Left colon (tissue), 2 donors: ENCODE measurements at regions not wholly inside any gene's neighbourhood (a gene's known extent, or its start where the extent isn't known, plus 50 kb on each side); places are given as distances from the start of the nearest gene placed in this dataset.
"Not testable (repeated sequence)": the region's sequence is repeated elsewhere in the genome, so short reads cannot be mapped to it uniquely, and the experiment has no call there.

Source experiments
- ATAC-seq: fragments of 200-7000 bp; cut with Tn5 transposase; one replicate; pipeline ENCODE4 v1.9.1; 2020; ENCODE audit warnings: mild to moderate bottlenecking, moderate library complexity
- DNase-seq, 2 donors: peaks; one replicate each; pipeline ENCODE4 v3.0.0-alpha.2; 2020
- intact Hi-C, 2 donors: fragments of 100-400 bp; cut with DNase I in 1 of 2; cut with micrococcal nuclease in 1 of 2; formaldehyde crosslinking; loops; one replicate each; pipeline versions ENCODE4 v1.11.2 to v1.14.0; 2022; cut with DNase I, micrococcal nuclease
- donor health status: DM: no; HTN: no; CAD: no.
- donor health status: DM: yes; HTN: yes; CAD: no.

DNA sequence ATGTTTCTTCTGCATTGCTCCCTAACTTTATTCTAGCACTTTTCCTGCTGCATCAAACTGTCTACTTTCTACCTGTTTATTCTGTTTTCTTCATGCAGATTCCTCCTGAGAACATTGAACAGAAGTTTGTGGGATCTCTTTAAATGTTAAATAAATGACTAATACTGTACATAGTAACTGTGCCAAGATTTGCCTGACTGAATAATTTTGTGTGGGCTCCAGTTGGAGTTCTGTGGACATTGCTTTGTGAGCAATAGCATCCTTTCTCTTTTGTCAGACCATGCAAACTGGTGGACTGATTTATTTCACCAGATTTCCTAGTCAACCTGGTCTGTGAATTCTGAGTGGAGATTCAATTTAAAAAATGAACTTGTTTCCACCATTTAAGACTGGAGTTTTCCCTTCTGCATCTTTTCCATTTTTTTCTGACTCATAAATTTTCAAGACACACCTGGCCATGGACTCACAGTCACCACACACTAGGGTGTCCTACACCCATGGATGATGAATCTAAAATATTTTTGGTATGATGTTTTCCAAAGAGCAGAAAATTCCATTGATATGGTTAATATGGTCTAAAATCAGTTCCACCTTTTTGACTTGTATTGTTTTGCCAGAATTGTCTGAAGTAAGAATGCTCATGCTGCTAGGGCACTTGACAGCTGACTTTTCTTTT is 140.7 kb upstream of the SPAG17 start:
- ATAC-seq: no peak
- intact Hi-C loops: no loop called here
- DNase-seq: no peak

DNA sequence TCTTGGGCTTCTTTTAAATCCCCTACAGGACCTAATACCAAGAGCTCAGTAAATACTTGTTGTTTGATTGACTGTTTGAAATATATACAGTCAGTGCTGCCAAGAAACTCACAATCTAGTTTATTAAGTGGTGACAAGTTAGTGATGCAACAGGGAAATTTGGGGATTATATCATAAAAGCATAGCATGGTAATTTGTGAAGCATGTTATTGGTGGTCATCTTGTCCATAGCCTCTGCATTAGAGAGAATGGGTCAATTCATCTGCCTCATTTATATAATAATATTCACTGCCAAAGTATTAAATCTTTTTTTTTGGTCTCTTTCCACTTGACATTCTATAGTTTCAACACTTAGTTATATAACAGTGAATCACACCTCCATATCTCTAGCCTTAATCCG is 138.2 kb upstream of the SPAG17 start:
- DNase-seq: no peak
- intact Hi-C loops: no loop called here
- ATAC-seq: no peak

DNA sequence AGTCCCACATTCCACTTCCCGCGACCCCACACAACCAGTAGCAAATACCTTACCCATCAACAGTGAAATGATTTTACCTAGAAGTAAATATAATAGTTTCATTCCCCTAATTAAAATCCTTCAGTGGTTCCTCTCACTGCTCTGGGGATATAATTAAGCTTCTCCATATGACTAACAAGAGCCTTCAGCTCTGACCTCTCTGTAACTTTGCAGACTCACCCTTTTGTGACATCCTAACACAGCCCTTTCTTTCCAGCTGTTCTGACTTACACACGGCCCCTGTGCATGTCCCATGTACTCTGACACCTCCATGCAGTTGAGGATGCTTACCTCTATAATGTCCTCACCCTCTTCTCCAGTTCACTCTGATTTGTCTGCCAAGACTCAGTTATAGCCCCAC is 137.3 kb upstream of the SPAG17 start:
- intact Hi-C loops: no loop called here
- DNase-seq (no peak), ATAC-seq (peak; percentile 20)

DNA sequence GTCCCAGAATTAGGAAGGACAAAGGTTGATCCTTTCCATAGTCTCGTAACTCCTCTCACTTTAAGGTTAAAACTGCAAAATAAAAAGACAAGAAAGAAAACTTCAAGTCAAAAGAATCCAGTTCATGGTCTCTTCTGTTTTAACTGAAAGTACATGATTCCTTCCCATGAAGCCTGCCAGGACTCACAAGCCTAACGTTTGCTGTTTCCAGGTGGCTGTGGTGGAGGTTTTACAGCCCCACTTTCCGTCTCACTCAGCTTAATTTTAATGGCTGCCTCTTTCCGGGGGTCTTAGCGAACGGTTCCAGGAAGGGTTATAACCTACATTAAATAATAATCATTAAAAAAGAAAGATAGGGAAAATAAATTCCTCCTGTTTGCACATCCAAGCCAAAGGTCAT is 136.8 kb upstream of the SPAG17 start:
- no peak for ATAC-seq
- intact Hi-C loops: no loop called here
- DNase-seq: no peak

DNA sequence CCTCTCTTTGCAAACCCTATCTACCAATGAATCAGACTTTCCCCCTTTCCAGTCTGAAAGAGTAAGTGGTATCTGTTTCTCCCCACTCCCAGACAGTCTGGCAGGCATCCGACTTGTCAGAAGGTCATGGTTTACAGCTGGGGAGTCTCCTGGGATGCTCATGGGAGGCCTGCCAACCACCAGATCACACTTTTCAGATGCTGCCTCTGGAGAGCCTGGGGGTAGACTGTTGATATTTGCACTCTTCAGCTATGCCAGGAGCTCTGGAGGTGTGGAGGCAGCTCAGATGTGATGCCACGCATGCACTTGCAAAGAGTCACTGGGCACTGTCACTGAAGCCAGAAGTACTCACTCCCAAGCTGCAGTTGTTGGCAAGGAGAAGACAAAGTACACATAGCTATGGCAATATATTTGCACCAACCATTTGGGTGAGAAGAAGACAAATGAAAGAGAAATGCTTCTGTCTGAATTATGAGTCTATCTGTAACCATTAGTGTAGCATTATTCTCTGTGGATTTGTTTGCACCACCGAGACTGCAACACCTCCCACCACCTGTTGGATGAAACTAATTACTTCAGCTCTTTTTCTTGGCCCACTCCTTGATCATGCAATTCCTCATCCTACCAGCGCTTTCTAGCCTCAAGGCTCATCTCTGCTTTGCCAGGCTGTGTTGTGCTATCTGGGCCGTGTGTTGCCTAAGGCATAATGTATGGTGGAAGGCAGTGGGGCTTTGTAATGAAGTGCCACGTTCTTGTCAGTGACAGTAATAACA is 133.0 kb upstream of the SPAG17 start:
- DNase-seq: no peak
- no peak for ATAC-seq
- intact Hi-C loops: no loop called here

DNA sequence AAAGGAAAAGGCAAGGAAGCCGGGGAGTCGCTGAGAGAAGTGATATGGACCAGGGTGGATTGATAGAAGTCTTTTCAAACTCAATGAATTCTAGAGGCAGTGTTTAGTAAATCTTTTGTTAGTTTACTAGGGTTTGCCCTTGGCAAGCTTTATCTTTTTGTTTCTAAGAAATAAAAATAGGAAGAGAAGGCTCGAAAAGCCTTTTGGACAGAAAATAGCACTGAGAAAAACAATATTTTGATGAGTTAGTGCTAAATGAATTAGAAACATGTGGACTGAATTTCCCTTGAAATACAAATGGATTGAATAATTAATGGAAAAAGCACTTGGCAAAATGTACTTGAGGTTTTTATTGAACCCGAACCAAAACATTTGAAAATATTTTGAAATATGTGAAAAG is 121.8 kb upstream of the SPAG17 start:
- intact Hi-C loops: no loop called here
- no peak for DNase-seq
- no peak for ATAC-seq

DNA sequence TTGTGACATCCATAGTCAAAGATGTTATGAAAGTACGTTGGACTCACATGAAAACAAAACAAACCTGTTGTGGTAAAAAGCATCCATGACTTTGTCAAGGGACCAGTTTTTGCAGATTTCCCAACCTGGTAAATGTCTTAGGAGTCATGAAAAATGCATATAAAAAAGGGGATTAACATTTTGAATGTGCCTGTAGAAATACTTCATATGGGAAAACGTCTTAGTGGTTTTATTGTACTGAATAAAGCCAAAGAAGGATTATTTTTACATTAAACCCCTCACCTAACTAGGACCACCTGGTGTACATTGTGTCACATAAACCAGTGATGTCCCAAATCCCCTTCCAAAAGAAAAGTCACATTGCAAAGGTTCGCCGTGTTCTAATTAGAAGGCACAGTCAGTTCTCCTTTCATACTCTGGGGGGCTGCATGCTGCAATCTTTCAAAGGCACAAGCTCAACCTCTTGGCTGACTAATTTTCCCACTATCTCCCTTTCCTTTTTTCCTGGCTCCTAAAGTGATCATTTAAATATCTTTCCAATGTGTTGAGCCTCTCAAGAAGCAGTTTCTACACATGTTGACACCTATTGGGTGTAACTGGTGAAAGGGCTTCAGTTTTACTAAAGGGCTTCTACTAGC is 119.8 kb upstream of the SPAG17 start:
- no peak for DNase-seq
- intact Hi-C loops: no loop called here
- no peak for ATAC-seq

DNA sequence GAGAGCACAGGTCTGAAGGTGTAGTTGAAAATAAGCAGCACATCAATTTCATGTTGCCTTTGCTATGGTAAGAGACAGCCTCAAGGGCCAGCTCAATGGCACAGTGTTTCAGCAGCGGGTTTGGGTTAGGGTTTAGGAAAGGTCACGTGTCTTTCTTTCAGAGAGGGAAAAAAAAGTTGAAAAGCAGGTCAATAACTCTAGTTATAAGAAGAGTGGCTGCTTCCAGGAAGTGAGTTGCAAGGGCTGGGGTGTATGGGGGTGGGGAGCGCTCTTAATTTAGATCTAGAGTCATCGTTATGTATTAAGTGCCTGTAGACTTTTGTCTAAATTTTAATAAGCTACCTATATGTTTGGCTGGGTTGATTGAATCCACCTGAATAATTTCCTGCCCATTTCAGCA is 118.5 kb upstream of the SPAG17 start:
- ATAC-seq: no peak
- no peak for DNase-seq
- intact Hi-C loops: no loop called here

DNA sequence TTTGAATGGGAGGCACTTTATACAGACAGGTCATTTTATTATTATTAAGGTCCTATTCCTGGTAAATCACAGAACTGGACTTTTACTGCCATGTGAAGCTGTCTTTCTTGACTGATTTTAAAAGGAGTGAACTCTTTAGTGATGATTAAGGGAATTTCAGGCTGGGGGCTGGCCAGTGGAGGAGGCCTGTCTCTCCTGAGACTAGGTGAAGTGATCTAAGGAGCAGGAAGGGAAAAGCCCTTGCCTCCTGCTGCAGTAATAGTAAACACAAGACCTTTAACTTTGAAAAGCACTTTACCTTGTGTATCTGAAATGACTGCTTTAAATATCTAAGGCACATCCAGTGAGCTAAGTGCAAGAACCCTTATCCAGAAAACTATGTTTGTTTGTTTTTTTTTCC is 118.0 kb upstream of the SPAG17 start:
- no peak for ATAC-seq
- DNase-seq: no peak
- intact Hi-C loops: no loop called here

DNA sequence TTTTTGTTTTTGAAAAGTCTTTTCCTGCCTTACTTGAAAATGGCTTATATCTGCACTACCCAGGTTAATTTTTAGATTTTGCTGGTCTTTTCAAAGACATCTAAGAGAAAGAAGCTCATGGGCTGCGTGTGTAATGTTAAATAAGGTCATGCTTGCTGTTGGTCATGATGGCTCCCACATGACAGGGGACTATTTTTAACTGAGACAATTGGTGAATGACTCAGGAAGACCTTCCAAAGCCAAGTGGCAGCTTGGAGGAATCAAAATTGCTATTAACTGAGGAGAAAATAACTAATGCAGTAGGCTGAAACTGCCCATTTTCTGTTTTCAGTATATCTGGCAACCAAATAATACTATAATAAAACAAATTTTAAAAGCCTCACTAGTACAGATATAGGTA is 117.1 kb upstream of the SPAG17 start:
- ATAC-seq: no peak
- intact Hi-C loops: no loop called here
- no peak for DNase-seq

DNA sequence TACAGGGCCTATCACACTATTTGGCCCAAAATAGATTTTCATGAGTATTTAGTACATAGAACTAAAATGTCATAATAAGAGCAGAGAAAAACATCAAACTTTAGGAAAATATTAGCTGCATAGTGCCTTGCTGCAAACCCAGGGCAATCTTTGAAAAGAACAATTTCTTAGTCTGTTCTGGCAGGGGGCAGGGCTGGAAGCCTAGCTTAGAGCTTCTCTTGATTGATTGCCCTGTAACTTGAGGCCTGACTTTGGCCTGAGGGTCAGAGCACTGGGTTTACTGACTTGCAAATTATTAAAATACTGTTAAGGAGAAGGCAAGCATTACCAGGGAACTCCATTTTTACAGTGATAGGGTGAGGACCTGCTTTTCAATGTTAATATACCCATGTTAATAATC is 115.8 kb upstream of the SPAG17 start:
- intact Hi-C loops: no loop called here
- ATAC-seq (no peak), DNase-seq (no peak)

DNA sequence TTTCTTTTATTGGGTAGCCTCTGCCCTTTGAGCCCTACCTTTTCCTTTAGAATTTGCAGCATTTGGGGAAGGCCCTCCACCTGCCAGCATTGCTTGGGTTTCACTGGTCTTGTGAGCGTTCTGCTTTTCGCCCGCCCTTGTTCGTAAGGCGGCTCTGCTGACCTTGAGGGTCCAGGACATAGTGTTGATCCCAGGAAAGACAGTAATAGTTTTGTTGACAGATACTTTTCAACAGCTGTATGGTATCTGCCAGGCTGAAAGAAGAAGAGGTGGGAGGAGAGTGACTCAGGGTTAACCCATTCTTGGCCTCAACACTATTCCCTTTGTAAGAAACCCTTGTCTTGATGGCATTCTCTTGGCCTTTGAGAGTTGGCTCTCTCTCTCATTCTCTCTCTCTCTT is 113.4 kb upstream of the SPAG17 start:
- intact Hi-C loops: no loop called here

DNA sequence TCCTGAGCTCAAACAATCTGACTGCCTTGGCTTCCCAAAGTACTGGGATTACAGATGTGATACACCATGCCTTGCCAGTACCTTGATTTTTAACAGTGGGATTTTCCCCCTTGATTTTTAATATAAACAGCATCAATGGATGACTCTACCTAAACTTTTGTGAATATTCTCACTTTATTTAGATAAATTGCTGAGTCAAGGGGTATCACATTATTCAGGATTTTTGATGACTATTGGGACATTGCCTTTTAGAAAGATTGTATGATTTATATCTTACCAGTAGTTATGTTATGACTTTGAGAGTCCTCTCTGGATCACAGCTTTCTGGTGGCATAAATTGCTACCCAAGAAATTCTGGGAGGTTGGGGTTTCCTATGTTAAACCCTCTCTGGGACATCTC is 112.5 kb upstream of the SPAG17 start:
- DNase-seq (no peak), ATAC-seq (no peak)
- intact Hi-C loops: no loop called here

More for the DNA sequence above, 113.4 kb upstream of the SPAG17 start:
- no peak for ATAC-seq
- no peak for DNase-seq

DNA sequence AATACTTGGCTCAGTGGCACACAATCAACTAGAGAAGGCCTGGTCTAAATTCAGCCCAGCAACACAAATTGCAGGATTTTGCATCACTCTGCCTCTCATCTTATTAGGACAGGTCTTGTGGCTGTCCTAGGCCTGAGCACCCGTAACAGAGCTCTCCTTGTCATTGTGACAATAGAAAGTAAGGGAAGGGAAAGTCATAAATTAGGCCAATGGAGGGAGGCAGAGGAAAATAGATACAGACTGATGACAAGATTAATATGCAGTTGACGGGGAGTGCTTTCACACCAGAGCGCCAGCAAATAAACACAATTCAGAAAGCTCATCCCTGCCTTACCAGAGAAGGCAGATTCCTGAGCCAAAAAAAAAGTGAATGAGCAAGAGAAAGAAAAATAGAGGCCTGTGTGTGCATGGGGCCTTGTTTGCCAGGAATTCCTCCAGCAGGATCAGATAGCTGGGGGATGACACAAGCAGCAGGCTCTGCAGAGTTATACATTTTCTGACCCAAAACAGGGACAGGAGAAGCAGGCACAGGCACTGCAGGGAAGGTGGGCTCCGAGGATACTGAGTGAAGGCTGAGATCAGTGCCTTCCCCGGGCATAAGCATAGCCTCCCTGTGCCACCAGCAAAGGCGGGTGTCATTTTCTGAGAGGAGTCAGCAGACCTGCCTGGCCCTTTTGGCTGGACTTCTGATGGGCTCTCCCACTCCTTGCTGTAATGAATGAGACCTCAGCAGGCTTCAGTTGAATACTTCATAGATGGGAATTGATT is 110.0 kb upstream of the SPAG17 start:
- ATAC-seq (no peak), DNase-seq (no peak)
- intact Hi-C loops: no loop called here

DNA sequence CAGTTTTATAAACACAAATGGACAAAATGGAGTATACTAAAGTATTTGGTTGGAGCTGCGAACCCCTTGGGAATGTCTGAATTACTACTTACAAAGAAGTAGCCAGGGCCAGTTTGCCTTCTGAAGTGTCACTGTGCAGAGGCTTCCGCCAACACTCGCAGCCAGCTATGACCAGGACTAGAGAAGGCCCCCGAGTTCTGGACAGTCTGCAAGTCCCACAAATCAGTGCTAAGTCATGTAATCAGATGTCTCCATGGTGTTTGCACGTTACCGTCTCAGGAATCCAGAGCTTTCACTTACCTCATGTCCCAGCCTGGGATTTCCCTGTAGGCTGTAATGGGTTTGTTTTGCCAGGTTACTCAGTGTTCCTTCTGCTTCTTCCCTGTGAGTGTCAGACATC is 106.6 kb upstream of the SPAG17 start:
- DNase-seq: no peak
- intact Hi-C loops: no loop called here
- ATAC-seq: no peak

DNA sequence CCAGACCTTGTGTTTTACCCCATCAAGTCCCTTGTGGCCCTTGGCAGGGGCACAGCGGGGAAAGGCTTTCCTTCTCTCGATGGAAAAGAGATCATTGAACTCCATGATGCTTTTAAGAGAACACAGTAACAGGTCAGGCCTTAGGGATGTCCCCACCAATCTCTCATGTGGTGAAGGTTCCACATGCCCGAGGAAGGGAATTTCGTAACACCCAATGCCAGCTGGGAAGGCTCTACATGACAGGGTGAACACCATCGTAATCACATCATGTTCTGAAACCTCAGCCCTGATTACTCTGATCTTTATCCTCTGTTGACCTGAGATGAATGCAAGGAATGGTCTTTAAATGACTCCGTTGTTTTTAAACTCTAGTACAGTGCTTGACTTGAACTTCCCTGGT is 105.5 kb upstream of the SPAG17 start:
- intact Hi-C loops: no loop called here
- DNase-seq (no peak), ATAC-seq (no peak)

DNA sequence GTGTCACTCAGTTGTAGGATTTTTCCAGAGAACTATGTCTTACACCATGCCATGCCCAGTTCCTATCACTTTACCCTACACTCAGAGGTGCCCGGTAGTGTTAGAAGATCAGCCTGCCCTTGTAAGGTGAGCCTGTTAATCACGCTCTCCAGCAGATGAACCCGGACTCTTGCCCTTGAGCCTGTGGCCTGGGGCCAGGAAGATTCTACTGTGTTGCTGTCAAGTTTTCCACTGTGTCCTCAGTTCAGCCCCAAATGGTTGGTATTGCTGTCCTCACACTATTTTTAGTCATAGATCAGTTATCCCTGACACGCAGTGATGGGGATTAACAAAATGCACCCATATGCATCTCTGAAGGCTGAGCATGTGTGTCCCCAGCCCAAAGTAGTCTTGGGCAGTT is 105.0 kb upstream of the SPAG17 start:
- ATAC-seq (no peak), DNase-seq (no peak)
- intact Hi-C loops: no loop called here

DNA sequence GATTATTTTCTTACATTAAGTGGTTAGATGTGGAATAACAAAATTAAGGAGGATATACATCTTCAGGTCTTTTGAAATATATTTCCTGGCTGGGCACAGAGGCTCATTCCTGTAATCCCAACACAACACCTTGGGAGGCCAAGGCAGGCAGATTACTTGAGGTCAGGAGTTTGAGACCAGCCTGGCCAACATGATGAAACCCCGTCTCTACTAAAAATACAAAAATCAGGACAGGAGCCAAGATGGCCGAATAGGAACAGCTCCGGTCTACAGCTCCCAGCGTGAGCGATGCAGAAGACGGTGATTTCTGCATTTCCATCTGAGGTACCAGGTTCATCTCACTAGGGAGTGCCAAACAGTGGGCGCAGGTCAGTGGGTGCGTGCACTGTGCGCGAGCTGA is 95.6 kb upstream of the SPAG17 start:
- intact Hi-C loops: not testable (repeated sequence)

DNA sequence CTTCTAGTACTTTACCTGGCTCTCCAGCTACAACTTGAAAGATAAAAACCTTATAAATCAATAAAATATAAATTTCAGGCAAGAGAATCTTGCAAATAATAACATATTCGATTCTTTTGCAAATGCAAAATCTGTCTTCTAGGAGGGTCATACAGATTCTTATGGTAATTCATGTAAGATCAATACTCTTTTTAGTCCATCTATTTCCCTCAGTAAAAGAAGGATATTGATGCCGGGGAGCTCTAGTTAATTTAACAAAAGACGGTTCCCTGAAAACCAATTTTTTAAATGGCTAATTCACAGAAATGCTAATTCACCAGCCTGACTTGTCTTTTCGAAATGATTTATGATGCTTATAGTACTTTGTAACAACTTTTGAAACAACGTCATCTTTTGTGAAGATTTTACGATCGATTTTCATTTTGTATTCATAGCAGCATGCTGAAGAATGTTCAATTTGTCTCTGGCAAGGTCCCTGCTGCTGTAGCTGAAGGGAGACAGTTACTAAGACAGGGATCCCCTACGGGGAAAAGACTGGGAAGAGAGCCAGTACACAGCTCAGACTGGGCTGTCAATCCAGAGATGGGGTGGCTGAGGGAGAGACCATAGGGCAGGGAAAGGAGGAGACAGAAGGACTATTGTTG is 90.6 kb upstream of the SPAG17 start:
- intact Hi-C loops: no loop called here
- DNase-seq (no peak), ATAC-seq (no peak)

More for the DNA sequence above, 95.6 kb upstream of the SPAG17 start:
- ATAC-seq, DNase-seq: not testable (repeated sequence)
